Testis (tissue), 2 donors: ENCODE measurements at regions not wholly inside any gene's neighbourhood (a gene's known extent, or its start where the extent isn't known, plus 50 kb on each side); places are given as distances from the start of the nearest gene placed in this dataset.
A peak's percentile ranks its signal among the peaks of the same experiment; 100 is the strongest.

Experiments
- DNase-seq: peaks from one replicate; pipeline ENCODE4 v3.0.0-alpha.2; 2019
- H3K27ac ChIP-seq, 2 donors: fragments of 200-600 bp; sonication (generic); one replicate each; pipeline ENCODE4 v1.5.1; 2019
- H3K27me3 ChIP-seq: fragments of 200-600 bp; sonication (generic); one replicate; pipeline ENCODE4 v1.5.1; 2019
- H3K36me3 ChIP-seq: fragments of 200-600 bp; sonication (generic); one replicate; pipeline ENCODE4 v1.5.1; 2017; ENCODE audit warnings: low read depth; ENCODE audit errors: missing control alignments
- H3K4me1 ChIP-seq: fragments of 200-600 bp; sonication (generic); one replicate; pipeline ENCODE4 v1.5.1; 2019
- H3K4me3 ChIP-seq, 2 donors: fragments of 200-600 bp; sonication (generic); one replicate each; pipeline ENCODE4 v1.5.1; 2017 to 2019
- H3K9me3 ChIP-seq: fragments of 200-600 bp; sonication (generic); one replicate; pipeline ENCODE4 v1.5.1; 2017
- CTCF ChIP-seq, 3 experiments: fragments of 450-650 bp in 2 of 3; fragments of 200-600 bp in 1 of 3; sonication (generic) in 1 of 3; IDR thresholded peaks; one replicate each; pipeline ENCODE4 v1.5.1; 2016 to 2019; ENCODE audit warnings: antibody characterized with exemption in 3 of 3, mild to moderate bottlenecking in 2 of 3, moderate library complexity in 1 of 3
- POLR2A ChIP-seq: fragments of 450-650 bp; IDR thresholded peaks from one replicate; pipeline ENCODE4 v1.6.1; 2017; ENCODE audit warnings: antibody characterized with exemption, mild to moderate bottlenecking, moderate library complexity
- WGBS, 2 donors: methylation state at CpG; one replicate each; pipeline ENCODE4 v1.1.5; 2018; 5-methylcytosine and 5-hydroxymethylcytosine counted together
- intact Hi-C: fragments of 100-400 bp; cut with DNase I; formaldehyde crosslinking; loops from one replicate; pipeline ENCODE4 v1.15.1; 2023; ENCODE audit warnings: low total_unique reads

- TF ChIP-seq CTCF (IDR thresholded peaks at IDR 0.05), result no peak
- no peak for TF ChIP-seq POLR2A
- Histone ChIP-seq H3K4me1 (peaks cover 39% of the 10 kb centered on the region), H3K27me3 (no peaks in the 10 kb centered on the region), H3K4me3 (no peak overlapping the region), H3K9me3 (no peaks in the 10 kb centered on the region), H3K27ac (peak overlapping the region; percentile 12 to 90), H3K36me3 (no peaks in the 10 kb centered on the region)
- DNase-seq, result no peak
- intact Hi-C loops, result no loop called here
- WGBS, 2 donors, result 74 to 77% methylated on average over 3 of the region's 3 CpGs
Observed at GRCh38 chr3:141436180-141436579, 50.6 kb upstream of the RASA2 start.
